GM18867 (cell line): ENCODE measurements at regions not wholly inside any gene's neighbourhood (a gene's known extent, or its start where the extent isn't known, plus 50 kb on each side); places are given as distances from the start of the nearest gene placed in this dataset.
A peak's percentile ranks its signal among the peaks of the same experiment; 100 is the strongest.
"Not testable (repeated sequence)": the region's sequence is repeated elsewhere in the genome, so short reads cannot be mapped to it uniquely, and the experiment has no call there.

ENCODE experiments used
- ATAC-seq: cut with Tn5 transposase; IDR thresholded peaks from one replicate; pipeline ENCODE4 v1.9.1; 2021; ENCODE audit warnings: mild to moderate bottlenecking, moderate library complexity; ENCODE audit not compliant: unreplicated experiment

DNA sequence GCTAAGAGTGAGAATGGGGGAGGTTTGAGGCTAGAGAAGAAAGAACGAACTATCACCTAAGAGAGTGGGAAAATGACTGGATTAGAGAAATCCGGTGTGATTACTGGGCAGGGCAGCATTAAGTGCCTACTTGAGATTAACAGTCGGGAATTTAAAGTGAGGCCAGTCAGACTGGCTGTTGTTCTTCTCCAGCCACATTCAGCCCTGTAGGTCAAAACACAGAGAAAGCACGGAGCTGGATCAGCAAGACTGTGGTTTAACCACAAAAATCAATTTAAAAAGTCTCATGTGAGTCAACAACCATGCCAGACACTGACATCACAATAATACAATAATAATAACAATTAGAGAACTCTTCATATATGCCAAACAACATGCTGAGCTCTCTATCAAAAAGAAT lies 301.9 kb upstream of the SGK1 start:
- ATAC-seq, result no peak

DNA sequence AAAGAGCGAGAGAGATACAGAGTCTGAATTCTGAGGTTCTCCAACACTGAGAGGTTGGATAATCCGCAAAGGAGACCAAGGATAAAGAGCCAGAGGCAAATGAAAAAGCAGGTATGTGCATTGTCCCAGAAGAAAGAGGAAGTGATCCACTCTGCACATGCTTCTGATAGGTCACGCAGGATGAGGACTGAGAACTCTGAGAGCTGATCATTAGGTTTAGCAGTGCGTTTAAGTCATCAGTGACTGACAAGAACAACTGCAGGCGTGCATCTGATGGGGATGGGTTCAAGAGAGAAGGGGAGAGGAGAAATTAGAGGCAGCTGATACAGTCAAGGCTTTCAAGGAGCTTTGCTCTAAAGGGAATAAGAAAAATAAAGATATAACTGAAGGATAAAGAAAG lies 301.2 kb upstream of the SGK1 start:
- ATAC-seq, result peak; percentile 76

DNA sequence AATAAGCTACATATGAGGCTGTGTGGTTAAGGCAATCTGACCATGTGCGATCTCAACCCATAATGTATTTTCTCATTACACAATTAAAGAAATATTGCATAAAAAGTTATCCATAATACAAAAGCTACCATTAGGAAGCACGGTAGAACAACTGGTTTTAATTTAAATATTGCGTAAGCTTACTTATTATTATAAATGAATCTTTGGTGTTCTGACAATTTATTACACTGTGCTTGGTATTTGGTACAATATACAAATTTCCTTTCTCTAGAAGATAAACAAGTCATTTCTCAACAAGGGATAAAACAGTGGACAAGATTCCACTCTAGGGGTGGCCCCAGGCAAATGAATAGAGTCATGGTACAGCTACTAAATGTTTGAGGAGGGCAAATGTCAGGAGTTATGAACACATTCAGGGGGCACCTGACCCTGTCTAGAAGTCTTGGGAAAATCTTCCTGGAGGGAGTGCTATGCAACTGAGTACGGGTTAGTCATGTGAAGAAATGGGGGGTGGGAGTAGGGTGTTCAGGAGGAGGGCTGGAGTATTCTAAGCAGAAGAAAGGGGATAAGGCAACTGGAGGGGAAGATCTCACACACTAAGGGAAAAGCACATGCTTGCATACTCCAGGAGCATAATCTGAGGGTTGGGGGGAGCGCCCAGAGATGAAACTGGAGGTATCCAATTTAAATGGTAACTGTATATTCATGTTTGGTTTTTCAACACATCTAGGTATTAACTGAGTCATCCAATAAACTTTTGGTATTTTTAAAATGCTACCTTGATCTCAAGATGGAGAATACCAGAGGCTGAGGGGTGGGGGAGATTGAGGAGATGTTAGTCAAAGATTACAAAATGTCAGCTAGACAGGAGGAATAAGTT lies 296.9 kb upstream of the SGK1 start:
- no peak for ATAC-seq

DNA sequence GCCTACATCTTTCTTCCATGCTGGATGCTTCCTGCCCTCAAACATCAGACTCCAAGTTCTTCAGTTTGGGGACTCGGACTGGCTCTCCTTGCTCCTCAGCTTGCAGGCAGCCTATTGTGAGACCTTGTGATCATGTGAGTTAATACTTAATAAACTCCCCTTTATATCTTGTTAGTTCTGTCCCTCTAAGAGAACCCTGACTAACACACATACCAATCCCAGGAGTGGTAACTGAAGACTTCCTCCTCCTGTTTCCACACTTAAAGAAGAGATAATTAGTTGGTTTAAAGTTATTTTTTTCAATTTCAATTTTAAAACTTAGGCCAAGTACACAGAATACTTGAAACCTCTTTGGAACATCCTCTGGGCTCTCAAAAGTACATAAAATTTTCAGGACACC lies 294.2 kb upstream of the SGK1 start:
- not testable (repeated sequence) for ATAC-seq

DNA sequence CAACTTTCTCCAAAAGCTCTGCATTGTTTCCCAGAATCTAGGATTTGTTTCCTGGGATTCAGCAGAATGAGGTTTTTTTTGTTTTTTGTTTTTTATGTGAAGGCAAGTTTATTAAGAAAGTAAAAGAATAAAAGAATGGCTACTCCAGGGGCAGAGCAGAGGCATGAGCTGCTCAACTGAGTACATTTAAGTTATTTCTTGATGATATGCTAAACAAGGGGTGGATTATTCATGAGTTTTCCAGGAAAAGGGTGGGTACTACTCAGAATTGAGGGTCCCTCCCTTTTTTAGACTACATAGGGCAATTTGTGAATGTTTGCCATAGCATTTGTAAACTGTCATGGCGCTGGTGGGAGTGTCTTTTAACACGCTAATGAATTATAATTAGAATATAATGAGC lies 292.5 kb upstream of the SGK1 start:
- ATAC-seq, result no peak

DNA sequence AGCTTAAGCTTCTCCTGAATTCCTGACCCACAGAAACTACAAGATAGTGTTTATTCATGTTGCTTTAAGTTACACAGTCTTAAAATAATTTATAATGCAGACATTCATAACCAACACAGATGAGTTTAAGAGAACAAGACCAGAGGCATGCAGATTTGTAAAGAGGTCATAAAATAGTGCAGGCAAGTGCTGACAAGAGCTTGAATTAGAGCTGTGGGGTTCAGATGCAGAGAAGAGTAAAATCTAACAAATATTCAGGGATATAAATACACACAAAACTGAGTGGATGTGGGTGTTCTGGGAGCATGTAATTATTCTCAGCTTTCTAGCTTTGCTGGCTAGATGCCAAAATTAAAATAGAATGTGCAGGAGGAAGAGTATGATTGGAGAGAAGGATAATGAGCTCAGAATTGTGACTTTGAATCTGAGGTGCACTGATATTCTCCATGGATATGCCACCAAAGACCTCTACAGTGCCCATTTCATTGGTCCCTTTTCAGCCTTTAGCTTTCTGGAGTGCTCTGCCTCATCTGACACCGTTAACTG lies 291.9 kb upstream of the SGK1 start:
- no peak for ATAC-seq

DNA sequence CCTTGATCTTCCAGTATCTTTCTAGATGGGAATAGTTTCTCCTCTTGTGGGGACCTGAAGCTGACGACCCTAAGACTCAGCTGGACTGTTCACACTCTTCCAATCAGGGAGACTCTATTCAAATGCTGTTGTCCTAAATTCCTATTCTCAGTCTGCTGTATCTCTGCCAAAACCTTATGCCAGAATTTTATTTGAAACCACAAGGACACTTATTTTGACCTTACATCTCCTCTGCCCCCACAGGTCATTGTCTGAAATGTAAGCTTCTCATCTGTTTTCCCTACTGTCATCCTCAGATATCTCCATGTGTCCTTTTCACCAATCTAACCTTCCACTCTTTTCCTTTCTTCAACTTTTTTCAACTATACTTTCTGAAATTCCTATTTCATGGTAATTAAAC lies 289.5 kb upstream of the SGK1 start:
- ATAC-seq, result no peak

DNA sequence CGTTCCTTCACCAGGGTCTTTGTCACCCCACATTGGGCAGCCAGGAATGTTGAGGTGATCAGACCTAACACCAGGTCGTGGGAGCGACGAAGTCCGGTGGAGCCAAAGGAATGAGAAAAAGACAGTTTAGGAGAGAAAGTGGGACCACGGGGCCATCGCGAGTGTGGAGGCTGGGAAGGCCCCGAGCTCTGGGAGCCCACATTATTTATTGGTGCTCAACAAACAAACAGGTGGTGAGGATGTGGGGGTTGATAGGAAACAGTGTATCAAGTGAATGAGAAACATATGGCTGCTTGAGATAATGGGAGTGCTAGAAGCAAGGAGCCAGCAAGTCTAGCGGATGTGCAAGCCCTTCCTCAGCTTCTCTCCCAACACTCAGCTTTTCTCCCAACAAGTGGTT lies 287.1 kb upstream of the SGK1 start:
- no peak for ATAC-seq

DNA sequence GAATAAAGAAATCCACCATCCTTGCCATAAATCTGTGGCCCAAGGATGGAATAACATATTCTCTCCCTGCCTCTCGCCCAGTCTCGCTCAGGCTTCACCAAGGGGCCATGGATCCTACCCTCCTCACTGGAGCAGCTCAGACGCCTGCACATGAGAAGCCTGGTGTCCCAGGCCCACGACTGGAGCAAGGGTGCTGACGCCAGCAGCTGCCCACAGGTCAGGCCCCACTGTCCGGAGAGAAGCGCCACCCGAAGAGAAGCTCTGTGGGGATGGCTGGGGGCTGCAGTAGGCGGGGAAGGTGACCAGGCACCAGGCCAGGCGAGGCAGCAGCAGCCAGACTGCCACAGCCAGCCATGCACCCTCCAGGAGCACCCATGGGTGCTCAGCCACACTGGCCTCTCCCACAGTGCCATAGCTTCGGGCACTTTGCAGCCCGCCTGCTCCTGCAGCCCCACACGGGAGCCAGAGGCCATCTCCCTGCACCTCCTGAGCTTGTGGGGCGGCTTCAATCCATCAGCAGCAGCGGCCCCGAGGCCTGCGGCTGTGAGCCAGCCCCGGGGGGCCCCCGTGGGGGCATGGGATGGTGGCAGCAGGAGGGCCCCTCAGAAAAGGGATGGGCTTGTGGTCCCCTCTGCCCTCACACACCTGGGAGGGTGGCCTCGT lies 286.2 kb upstream of the SGK1 start:
- ATAC-seq, result no peak

DNA sequence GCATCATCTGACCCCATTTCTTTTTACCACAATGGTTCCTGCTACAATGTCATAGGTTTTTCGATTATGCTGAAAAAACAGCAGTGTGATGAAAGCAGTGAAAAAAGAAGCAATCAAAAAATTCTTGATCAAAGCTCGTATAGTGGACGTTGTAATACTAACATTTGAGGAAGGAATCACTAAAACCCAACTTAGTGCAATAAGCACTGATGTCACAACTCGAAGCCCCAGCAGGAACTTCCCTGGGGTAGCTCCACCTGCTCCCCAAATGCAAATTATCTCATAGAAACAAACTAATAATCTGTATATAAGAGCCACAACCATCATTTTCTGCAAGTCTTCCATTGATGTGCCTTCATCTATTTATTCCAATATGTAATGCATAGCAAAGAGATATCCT lies 285.6 kb upstream of the SGK1 start:
- ATAC-seq, result no peak

DNA sequence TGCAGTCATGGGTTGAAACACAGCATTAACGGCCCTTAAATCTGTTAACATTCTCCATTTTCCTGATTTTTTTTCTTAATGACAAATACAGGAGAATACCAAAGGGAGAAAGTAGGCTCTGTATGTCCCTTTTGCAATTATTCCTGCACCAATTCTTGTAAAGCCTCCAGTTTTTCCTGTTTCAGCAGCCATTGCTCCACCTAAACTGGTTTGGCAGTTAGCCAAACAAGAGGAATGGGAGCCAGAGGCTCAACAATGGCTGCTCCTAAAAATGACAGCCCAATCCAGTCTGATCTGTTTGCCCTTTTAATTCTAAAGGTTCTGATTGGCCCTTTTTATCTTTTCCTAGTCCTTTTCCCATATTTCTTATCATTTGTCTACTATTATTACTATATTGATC lies 284.2 kb upstream of the SGK1 start:
- no peak for ATAC-seq

DNA sequence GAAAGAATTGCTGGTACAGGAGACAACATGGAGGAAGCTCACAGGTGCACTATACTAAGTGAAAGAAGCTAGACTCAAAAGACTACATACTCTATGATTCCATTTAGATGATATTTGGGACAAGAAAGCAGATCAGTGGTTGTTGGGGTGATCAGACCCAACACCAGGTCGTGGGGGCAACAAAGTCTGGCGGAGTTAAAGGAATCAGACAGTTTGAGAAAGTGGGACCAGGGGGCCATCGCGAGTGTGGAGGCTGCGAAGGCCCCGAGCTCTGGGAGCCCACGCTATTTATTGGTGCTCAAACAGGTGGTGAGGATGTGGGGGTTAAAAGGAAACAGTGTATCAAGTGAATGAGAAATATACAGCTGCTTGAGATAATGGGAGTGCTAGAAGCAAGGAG lies 282.8 kb upstream of the SGK1 start:
- ATAC-seq, result no peak

DNA sequence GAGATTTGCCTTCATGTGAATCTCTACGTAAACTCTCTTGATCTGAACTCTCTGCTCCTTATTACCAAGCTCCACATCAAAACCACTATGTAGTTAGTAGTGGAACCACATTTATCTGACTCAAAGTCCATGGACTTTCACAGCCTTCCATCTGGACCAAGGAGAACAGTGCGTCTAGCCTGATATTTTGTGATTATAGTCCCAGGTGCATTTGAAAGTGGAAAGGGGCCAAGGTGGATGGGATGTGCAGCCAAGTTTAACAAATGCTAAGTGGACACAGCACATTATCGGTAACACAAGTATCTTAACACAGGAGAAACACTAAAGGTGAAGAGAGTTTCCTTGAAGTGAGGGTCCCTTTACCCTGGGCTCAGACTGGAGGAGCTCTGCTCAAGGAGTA lies 281.2 kb upstream of the SGK1 start:
- no peak for ATAC-seq

DNA sequence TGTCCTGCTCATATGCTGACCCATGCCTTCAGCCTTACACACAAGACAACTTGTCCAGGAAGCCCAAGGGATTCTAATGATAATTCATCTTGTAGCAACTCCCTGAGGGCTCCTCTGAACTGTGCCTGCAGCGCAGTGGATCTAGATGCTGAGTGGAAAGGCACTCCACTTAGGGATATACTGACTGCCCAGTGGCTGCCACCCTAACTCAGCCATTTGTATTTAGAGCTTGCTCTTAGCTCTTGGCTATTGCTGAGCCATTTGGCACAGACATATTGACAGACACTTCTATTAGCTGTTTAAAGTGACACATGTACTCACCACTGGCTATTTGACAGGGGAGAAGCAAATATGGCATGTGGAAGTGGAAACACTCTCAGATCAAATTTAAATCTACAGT lies 278.3 kb upstream of the SGK1 start:
- no peak for ATAC-seq

DNA sequence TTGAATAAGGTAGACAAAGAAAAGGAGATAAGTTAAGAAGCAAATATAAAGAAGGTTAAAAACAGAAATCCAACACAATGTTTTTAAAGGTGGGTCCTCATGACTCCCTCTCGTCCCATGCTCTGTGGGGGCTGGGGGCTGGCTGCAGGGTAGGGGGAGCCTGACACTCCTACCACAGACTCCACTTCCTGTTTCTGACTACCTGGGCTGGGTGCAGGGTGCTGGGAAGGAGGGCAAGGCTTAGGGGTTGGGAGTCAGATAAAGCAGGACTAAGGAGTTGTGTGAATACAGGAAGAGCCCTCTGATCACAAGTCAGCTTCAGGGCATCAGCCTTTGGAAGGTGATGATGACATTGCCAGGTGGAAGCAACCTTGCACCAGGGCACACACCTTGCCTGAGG lies 277.0 kb upstream of the SGK1 start:
- no peak for ATAC-seq

DNA sequence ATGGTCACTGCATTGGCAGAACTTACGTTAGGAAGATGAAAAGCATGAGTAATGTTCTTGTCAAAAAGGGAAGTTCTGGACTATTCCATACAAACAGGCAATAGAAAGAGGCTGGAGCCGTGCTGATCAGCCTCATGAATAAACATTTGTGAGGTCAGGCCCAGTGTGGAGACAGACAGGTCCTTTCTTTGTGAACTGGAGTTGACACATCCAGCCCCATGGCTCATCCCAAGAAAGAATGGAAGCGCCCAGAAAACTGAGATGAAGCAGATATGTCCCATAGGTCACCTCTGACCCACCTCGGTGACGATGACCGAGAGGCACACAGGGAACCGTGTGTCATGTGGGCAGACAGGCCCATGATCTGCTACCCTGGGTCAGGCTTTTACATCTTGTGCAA lies 276.0 kb upstream of the SGK1 start:
- no peak for ATAC-seq

DNA sequence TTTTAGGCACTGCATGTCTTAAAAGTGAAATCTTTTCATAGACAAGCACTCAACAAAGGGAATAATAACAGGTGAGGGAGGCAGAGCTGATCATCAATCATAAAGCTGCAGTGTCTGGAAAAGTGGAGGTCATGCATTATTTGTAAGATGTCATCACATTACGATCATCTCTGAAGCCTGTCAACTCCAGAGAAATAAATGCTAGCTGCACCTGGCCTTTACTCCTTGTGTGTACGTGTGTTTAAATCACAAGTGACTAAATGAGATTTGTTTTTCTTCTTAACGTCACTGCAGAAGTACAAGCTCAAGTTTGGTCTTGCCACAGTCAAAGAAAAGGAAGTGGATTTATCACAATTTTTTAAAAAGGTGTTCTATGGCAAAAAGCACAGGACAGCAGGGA lies 275.5 kb upstream of the SGK1 start:
- no peak for ATAC-seq

DNA sequence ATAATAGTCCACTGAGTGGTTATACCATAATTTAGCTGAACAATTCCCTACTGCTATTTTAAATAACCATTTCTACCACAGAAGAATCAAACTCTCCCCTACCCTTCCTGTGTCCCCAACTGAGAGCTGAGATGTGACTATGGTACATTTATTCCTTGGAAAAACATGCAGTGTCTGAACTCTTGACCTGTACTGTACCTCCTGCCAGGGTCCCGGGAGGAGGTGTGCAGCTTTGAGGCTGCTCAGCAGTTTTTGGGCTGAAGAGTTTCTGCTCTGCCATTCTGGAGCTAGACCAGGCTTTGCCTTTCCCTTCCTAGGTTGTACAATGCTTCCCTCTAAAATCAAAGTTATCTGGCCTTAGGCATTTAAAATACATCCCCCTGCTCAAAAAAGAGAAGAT lies 275.1 kb upstream of the SGK1 start:
- no peak for ATAC-seq

DNA sequence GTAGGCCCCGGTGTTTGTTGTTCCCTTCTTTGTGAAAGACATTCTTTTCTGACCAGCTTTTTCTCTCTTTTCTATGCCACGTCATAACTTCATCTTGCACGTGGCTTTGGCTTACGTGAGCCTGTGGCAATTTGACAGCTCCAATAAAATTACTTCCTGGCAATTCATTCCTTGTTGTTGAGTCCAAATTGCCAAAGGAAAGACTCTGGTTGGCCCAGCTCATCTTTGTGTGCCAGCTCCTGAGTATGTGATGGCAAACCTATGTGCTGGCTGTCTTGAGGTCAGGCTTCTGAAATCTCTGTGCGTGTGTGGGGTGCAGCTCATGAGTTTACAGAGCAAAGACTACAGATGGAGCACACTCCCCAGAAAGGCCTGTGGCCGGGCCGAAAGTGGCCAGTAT lies 272.5 kb upstream of the SGK1 start:
- no peak for ATAC-seq

DNA sequence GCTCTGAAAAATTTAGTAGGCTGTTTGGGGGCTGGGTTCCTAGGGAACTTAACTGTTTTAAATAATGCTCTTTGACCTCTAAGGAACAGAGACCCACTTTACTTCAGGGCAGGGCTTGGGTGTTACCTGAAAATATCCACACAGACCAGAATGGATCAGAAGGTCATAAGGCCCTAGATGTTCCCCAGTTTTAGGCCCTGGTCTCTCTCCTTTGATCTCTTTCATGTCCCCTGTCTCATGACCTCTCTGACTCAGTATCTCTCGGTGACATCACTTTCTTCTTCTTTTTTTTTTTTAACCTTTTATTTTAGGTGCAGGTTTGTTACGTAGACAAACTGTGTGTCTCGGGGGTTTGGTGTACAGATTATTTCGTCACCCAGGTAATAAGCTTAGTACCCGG lies 272.1 kb upstream of the SGK1 start:
- ATAC-seq, result no peak

DNA sequence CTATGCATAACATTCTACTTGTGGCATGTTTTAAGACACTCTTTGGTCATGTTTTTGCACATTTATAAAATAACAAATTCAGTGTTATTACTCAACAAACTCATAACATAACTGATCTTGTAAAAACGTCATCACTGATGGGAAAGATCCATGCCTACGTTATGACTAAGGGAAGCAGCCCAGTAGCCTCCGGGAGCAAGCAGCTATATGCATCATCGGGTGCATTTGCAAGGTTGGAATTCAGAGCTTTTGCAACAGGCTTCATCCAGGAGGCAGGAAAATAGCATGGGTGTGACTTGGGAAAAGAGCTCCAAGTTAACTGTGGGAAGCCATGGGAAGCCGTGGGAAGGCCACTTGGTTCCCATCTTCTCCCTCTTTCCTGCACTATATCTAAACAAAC lies 271.6 kb upstream of the SGK1 start:
- ATAC-seq, result no peak

DNA sequence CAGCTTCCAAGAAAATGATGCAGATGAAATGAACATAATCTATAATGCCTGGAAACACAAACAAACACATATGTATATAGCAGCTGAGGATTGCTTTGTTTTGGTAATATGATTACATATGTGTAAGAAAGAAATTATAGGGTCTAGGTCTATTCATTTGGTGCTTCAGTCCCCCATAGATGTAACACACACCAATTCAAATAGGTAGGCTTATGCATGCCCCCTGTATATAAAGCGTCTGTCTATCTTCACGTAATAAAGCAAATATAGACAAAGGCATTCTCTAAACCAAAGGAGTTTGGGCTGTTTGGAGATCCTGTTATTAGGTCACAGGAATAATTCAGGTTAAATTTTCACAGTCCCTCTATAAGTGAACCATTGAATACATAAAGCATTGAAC lies 270.4 kb upstream of the SGK1 start:
- no peak for ATAC-seq
